ENCODE measurements at regions not wholly inside any gene's neighbourhood (a gene's known extent, or its start where the extent isn't known, plus 50 kb on each side); places are given as distances from the start of the nearest gene placed in this dataset.

DNA sequence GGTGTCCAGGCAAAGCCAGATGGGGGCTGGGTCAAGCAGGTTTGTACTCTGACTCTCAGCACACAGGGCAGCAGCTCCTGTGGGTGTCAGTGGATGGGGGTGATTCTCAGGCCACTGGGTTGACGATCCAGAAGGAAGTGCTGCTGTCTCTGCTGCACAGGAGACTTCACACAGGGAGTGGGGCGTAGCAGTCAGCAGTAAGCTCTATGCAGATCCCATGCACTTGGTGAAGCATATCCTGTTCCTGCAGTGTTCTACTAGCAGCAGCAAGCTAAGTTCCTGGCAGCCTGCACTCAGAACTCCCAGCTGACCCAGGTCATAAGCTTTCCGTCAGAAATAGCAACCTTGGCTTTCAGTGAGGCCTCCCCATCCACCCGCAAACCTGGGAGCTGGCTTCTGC is 117.6 kb upstream of the NDST3 start:
- TF ChIP-seq, protein P1, sequence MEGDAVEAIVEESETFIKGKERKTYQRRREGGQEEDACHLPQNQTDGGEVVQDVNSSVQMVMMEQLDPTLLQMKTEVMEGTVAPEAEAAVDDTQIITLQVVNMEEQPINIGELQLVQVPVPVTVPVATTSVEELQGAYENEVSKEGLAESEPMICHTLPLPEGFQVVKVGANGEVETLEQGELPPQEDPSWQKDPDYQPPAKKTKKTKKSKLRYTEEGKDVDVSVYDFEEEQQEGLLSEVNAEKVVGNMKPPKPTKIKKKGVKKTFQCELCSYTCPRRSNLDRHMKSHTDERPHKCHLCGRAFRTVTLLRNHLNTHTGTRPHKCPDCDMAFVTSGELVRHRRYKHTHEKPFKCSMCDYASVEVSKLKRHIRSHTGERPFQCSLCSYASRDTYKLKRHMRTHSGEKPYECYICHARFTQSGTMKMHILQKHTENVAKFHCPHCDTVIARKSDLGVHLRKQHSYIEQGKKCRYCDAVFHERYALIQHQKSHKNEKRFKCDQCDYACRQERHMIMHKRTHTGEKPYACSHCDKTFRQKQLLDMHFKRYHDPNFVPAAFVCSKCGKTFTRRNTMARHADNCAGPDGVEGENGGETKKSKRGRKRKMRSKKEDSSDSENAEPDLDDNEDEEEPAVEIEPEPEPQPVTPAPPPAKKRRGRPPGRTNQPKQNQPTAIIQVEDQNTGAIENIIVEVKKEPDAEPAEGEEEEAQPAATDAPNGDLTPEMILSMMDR (IDR thresholded peaks at IDR 0.05) = no peak
- no peak for TF ChIP-seq POLR2AphosphoS5 (IDR thresholded peaks at IDR 0.05; ENCODE audit: low read depth, low read length)
